ENCODE measurements at regions not wholly inside any gene's neighbourhood (a gene's known extent, or its start where the extent isn't known, plus 50 kb on each side); places are given as distances from the start of the nearest gene placed in this dataset.

DNA sequence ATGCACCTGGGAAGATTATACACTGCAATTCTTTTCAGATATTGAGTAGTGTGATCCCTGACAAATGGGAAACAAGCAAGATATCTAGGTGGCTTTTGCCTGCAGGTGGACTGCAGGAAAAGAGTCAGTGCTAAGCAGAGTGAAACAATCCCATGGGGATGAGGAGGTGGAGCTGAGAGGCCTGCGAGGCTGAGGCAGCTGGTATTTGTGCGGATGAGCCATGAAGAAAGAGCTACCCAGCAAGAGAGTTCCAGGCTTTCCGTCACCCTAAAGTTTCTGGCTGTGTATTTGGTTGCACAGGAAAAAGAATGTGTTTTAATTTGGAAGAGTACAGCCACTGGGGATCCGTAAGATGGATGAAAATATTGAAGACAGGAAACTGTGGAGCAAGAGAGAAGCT is 714.1 kb upstream of the COBL start:
- DNase-seq (ENCODE audit: low read depth) = no peak

DNA sequence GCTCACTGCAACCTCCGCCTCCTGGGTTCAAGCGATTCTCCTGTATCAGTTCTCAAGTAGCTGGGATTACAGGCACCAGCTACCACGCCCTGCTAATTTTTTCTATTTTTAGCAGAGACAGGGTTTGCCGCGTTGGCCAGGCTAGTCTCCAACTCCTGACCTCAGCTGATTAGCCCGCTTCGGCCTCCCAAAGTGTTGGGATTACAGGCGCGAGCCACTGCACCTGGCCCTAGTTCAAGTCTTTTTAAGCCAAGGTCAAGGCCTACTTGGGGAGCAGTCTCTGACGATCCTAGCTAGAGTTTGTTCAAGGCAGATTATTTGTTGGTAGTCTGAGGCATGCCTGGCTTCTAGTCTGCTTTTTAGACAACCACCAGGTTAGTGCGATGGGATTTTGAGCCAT is 709.5 kb upstream of the COBL start:
- no peak for DNase-seq (ENCODE audit: low read depth)

DNA sequence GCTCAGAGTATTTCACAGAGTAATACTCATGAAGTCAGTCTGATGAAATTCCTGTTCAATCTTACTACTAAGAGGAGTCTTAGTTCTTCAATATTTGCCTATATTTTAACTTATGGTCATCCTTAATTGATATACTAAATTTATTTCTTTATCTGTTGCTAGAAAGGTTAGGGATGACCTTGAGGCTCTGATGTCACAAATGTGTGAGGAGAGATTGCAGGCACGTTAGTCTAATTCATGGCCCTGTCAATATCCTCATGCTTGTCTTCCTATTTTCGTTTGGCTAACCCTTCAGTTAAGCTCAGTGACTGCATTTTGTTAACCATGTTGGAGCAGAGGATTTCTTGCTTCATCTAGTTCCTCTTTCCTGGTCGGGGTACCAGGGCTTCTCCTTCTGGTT is 704.7 kb upstream of the COBL start:
- no peak for DNase-seq (ENCODE audit: low read depth)

DNA sequence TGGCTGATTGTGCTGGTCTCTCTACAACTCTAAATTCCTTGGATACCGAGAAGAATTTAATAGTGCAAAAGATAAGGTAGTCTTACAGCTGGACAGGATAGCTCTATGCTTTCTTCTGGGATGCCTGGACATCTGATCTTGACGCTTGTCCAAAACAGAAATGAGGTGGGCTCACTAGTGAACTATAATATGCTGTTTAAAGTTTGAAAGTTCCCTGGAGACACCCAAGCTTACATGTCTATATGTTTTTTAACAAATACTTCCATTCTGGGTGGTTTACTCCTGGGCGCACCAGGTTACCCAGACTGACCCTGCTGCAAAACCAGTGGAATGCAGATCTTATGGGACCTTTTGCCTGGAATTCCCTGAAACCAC is 702.1 kb upstream of the COBL start:
- DNase-seq (ENCODE audit: low read depth) = no peak

DNA sequence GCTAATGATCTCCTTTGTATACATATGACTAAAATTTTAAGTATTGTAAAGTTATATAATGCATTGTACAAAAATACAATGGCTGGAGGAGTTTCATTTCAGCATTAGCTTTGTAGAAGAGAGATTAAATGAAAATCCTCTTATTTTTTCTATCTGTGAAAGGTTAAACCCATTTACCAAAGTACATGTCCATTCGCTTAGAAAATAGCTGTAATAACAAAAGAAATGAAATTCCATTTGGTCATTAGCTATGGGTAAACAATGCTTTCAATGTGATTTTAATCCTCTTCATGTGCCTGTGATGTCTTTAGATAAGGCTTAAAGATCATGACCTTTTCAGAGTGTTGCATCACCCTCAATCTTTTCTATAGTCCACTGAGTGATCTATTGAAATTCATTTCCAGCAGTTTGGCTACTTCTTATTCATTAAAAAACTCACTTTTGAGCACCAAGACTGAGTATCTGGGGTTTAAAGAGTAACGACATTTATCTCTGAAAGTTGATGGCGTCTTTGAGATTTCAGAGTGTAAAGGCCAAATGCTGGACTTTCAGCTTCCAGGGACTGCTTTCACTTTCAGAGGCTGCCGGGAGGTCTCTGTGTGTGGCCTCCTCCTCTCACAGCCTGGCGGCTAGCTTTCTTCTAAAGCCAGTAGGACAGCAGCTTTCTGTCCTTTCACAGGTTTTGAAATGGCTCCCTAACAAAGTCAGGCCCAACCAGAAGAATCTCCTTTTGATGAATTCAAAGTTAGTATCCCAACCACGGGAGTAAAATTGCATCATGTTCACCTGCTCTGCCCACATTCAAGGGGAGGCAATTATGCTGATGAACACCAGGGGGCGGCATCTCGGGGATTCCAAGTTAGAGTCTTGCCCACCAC is 701.4 kb upstream of the COBL start:
- no peak for DNase-seq (ENCODE audit: low read depth)

DNA sequence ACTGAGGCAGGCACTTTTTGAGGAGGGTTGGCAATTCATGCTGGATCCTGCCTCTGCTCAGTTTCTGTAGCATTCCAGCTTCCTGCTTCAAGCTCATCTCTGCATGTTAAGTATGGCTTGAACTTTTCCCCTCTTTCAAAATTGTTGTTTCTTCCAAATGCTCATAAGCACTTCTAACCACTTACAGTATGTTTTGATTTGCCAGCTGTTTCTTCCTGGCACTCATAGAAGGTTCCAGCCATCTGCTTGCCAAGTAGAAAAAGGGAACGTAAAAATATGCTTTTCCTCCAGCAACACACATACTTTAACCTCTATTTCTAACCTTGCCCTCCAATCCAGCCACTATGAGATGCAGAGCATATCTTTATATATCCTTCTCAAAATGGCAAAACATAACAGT is 692.6 kb upstream of the COBL start:
- DNase-seq (ENCODE audit: low read depth) = no peak

DNA sequence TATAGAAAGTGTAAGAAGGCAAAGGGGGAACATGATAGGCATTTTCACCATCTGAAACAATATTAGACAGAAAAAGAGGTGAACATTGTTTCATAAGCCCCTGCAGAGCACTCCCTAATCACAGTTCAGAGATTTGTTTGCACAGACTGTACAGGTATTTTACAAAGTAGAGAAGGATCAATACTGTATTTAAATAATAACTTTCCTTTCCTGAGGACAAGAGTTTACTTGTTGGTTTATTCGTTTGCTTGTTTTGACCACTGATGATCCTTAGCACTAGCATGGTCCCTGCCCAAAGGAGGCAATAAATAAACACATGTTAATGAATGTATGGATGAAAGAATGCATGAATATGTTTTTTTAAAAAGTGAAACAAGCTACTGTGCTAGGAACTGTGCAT is 690.1 kb upstream of the COBL start:
- no peak for DNase-seq (ENCODE audit: low read depth)

DNA sequence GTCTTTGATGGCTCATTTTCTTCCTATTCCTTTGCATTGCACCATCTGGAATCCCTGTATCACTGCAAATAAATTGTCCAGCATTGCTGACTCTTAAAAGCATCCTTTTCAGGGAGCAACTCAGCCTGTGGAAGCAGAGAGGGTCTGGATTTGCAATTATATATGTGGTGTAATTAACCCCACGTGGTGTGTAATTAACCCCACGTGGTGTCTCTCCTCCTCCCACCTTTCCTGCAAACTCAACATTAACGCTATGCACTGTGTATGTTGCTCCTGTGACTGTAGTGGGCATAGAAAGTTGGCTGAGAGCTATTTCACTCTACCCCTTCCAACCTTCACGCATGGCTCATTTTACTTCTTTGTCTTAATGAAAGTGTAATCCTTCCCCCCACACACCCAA is 689.0 kb upstream of the COBL start:
- DNase-seq (ENCODE audit: low read depth) = no peak

DNA sequence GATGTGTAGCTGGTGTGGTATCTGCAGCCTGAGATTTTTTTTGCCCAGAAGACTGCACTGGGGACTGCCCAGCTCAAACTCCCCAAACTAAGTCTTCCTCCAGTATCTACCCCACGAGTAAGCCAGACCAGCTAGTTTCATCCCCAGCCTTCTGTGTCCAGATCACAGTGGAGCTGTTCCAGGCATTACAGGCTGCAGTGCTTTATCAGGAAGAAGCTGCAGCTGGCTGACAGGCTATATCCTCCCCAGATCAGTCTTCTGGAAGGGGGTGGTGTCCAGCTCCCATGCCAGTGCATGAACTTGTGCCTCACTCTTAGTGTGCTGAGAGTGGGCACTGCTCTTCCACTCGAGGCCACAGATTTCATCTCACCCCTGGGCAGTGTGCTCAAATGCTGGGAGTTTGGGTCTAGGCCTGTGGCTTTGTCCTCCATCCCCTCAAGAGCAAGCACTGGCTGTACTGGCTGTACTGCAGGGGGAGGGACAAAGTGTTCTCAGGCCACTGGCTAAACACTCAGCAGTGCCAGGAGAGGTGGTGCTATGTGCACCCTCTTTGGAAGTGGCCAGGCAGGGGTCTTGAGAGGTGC is 679.1 kb upstream of the COBL start:
- no peak for DNase-seq (ENCODE audit: low read depth)

DNA sequence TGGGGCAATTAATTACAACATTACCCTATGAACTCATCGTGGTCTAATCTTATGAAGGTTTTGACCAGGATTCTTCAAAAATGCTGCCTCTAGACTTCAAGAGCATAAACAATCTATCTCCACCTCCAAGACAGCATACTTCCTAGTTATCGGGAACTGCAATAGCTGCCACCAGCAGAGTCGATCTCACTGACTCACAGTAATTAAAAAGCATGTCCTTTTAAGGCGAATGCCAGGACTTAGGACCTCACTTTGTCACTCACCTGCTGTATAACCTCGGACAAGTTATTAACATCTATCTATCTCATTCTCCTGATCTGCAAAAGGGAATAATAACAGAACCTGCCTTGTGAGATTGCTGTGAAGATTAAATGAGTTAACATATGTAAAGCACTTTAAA is 666.0 kb upstream of the COBL start:
- no peak for DNase-seq (ENCODE audit: low read depth)

DNA sequence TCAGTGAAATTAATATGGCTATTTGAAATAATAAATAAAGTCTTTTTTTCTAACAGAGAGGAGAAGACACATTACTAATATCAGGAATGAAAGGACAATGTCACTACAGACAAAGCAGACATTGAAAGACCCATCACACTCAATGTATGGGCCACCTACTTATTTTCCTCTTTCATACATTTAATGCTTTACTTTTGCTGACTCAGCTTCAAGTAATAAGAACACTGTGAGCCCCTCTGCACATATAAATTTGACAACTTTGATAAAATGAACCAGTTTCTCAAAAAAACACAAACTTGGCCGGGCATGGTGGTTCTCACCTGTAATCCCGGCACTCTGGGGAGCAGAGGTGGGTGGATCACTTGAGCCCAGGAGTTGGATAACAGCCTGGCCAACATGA is 664.2 kb upstream of the COBL start:
- DNase-seq (ENCODE audit: low read depth) = no peak

DNA sequence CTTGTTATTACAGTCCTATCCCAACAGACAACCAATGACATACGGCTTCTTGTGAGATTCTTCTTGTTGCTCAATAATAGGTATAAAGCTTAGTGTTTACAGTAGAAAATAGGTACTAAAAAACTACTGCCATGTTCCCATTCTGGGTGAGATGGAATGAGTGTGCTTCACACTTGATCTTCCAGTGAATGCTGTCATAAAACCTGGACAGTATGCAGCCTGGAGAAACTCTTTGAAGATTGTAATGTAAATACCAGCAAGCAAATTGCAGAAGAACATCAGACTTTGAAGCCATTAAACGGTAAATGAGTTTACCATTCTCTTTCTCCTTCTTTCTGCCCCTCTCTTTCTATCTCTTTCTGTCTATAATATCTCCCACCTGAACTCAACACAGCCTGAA is 663.7 kb upstream of the COBL start:
- DNase-seq (ENCODE audit: low read depth) = no peak

DNA sequence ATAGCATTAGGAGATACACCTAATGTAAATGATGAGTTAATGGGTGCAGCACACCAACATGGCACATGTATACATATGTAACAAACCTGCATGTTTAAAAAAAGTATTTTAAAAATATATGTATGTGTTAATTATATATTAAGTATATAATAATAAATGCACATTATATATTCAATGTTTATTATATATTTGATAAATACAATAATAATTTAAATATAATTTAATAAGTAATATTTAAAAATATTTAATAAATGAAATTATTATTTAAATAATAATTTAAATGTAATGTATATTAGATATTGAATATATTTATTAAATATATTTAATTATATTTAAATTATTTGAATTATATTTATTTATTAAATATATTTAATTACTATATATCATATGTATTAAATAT is 661.3 kb upstream of the COBL start:
- no peak for DNase-seq (ENCODE audit: low read depth)

DNA sequence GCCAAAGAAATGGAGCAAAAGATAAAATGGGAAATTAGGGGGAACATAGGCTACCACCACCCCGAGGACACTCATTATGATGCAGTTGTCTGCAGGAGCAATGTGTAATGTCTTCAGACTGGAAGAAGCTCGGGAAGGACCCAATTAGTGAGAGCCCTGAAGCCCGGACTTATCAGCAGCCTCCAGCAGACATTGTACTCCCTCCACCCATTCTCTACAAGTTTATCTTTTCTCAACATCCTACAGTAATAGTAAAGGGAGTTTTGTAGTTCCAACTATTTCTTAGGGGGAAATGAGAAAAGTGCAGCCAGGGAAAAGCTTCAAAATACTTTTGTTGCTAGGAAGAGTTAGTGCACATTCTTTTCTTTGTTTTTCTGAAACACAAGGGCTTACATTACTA is 657.3 kb upstream of the COBL start:
- no peak for DNase-seq (ENCODE audit: low read depth)

DNA sequence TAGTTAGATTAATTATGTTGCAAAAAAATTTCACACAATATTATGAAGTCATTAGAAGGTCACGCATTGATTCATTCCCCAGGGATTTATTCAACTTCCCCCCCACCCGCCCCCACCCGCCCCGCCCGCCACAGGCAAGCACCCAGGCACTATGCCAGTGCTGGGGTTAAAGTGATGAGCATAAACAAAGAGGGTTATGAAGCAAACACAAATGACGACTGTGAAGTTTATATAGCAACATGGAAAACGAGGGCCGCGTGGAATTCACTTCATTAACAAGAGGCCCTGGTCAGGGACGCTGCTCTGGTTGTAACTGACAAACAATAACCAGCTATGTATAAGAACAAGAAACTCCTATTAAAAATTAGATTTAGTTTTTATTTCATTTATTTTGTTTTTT is 656.5 kb upstream of the COBL start:
- DNase-seq (ENCODE audit: low read depth) = no peak

DNA sequence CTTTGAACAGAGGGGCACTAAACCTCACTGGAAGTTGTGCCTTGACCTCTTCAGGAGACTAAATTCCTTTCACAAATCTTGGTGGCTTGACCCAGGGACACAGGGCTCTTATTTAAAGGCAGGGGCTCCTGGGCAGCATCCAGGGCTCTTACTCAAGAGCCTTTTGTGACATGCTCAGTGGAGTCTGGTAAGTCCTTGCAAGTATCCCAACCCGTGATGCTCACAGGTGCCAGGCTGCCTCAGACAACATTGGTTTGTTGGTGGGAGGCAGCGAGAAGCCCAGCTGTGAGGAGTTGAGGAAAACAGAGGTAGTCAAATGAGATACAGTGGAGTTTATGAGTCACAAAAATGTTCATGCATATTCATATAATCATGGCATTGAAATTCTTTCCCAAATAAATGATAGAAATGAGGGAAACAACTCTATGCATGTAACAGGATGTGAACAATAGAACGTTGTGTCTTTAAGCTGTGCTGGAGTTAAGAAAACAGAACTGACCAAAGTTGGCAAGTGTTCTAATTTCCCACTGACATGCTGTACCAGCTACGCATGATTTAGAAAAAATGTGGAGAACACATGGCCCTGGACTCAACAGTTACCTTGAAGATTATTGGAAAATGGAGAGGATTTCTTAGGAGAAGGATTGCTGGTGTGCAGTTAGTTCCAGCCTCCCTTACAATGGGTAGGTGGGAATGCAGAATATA is 654.5 kb upstream of the COBL start:
- no peak for DNase-seq (ENCODE audit: low read depth)

DNA sequence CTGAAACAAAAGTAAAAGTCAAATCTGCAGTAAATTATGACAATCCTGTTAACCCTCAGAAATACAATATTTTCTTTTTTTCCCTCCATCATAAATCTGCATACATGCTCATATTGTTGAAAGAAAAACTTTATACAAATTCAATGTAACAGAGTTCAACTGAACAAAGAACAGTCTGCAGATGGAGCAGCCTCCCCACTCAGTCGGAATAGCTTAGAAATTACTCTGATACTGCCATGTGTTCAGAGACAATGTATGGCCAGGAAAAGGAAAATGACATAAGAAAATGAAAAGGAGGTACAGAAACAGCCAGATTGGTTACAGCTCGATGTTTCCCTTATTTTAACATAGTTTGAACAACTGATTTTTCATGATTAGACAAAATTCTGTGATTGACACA is 651.9 kb upstream of the COBL start:
- no peak for DNase-seq (ENCODE audit: low read depth)

DNA sequence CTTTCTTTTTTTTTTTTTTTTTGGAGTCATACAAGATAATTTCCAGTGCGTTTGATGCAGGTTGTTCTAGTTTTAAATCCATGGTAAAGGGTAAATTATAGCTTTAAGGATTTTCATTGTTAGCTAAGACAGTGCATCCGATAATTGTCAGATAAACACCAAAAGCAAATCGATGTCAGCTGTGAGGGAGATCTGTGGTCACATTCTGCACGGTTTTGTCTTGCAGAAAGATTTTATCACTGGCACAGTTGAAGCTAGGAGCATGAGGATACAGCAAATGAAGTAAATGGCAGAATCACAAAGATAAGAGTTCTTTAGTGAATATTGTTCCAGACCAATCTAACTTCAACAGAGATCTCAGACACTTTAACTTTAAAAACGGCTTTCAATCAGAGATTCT is 648.8 kb upstream of the COBL start:
- DNase-seq (ENCODE audit: low read depth) = no peak

DNA sequence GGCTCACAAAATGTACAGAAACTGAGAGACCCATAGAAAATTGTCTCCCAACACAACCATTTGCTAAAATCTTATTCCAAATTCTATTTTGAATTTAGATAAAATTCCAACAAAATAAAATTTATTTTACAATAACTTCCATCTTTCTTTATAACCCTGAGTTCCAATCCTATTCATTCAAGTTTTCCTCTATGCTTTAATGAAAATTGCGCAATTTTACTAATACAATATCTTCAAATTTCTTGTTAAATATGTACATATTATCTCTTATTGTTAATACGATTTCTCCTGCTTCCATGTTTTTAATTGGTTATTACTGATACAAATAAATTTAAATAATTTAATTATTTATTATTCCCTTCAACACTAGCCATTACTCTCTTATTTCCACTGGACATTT is 645.2 kb upstream of the COBL start:
- no peak for DNase-seq (ENCODE audit: low read depth)

DNA sequence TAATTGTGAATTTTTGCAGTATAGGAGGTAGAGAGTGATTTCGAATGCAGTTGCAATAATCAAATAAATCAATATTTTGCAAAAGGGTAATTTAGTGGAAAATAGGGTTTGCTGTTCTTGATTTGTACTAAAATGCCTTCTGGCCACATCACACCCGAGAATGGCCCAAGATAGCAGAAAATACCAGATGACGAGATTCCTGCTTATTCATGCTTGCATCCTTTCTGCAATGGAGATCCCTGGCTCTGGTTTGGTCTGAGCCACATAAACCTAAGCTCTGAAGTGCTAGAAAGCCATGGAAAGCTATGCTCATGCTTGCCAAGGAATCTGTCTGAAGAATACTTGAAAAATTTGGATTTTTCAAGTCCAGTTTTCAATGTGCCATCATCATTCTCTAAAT is 634.2 kb upstream of the COBL start:
- DNase-seq (ENCODE audit: low read depth) = no peak

DNA sequence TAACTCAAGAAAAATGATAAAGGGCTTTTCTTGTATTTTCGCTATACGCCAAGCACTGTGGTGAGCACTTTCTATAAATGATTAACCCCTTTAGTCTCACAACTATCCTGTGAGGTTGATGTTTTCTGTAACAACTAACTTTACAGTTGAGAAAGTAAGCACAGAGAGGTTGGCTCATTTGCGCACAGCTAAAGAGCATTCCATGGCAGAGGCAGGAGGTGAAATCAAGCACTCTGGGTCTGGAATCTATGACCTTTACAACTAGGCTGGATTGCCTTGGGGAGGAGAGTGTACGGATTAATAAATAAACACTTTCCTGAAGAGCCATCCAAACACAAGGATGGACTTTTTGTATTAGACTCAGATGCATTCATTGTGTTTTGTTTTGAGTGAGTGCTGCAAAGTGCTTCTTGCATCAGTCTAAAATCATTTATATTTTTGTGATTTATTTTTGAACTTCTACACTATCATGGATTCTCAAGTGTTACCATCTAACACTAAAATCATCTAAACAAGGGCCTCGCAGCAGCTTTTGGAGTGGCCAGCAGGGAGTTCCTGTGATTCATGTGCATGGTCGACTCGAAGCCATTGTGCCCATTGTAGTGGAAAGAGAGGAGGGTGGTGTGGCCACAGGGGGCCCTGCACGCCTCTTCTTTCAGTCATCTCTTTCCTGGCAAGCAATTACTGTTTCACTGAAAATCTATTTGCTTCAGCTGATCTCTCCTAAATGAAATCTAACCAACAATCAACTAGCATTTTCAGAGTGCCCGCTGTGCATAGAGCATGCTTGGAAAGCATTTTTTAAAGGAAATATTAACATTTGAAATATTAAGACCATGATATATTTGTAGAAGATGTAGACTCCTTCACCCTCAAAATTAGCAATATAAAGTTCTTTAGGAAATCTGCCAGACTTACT is 633.4 kb upstream of the COBL start:
- DNase-seq (ENCODE audit: low read depth) = no peak

DNA sequence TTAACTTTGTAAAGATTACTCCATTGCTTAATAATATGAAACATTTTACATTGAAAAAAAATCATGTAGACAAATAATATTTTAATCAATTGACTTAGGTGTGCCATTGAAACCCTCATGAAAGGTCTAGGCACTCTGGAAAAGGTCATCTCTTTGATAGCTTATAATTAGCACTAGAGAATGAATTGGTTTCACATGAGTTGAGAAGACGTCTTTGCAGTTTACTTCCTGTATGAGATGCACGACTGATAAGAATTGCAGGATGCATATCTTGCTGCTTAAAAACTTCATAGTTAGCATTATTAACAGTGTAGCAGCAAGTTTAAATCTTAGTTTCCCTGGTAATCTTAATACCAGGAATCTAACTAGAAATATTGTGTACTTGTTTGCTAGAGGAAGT is 614.2 kb upstream of the COBL start:
- no peak for DNase-seq (ENCODE audit: low read depth)
